Tibial nerve (tissue), 4 donors: ENCODE measurements at regions not wholly inside any gene's neighbourhood (a gene's known extent, or its start where the extent isn't known, plus 50 kb on each side); places are given as distances from the start of the nearest gene placed in this dataset.
A peak's percentile ranks its signal among the peaks of the same experiment; 100 is the strongest.

Experiments
- DNase-seq, 2 donors: peaks; one replicate each; pipeline ENCODE4 v3.0.0-alpha.2; 2019; ENCODE audit warnings: low spot score in 2 of 2
- H3K27ac ChIP-seq, 4 donors: fragments of 200-600 bp; sonication (generic) in 3 of 4; one replicate each; pipeline ENCODE4 v1.5.1; 2017 to 2019; ENCODE audit warnings: mild to moderate bottlenecking in 1 of 4
- H3K27me3 ChIP-seq, 2 donors: fragments of 200-600 bp; sonication (generic) in 1 of 2; one replicate each; pipeline versions ENCODE4 v1.5.1 to v1.6.0; 2017 to 2019
- H3K36me3 ChIP-seq, 3 donors: fragments of 200-600 bp; sonication (generic); one replicate each; pipeline ENCODE4 v1.5.1; 2018 to 2019
- H3K4me1 ChIP-seq, 4 donors: fragments of 200-600 bp; sonication (generic) in 3 of 4; one replicate each; pipeline ENCODE4 v1.5.1; 2017 to 2019
- H3K4me3 ChIP-seq, 4 donors: fragments of 200-600 bp; sonication (generic) in 3 of 4; one replicate each; pipeline ENCODE4 v1.5.1; 2017 to 2019; ENCODE audit warnings: mild to moderate bottlenecking in 1 of 4, moderate library complexity in 1 of 4
- H3K9me3 ChIP-seq, 4 donors: fragments of 200-600 bp; sonication (generic) in 3 of 4; one replicate each; pipeline ENCODE4 v1.5.1; 2017 to 2019
- EP300 ChIP-seq, 2 donors: sonication (generic); formaldehyde crosslinking; IDR thresholded peaks; one replicate each; pipeline ENCODE4 v1.6.1; 2017; ENCODE audit warnings: antibody characterized with exemption in 2 of 2, mild to moderate bottlenecking in 1 of 2
- POLR2A ChIP-seq, 2 donors: fragments of 450-650 bp; IDR thresholded peaks; one replicate each; pipeline ENCODE4 v1.6.1; 2017; ENCODE audit warnings: antibody characterized with exemption in 2 of 2, mild to moderate bottlenecking in 2 of 2, moderate library complexity in 2 of 2
- WGBS, 2 donors: methylation state at CpG; one replicate each; pipeline ENCODE4 v1.1.5; 2018; 5-methylcytosine and 5-hydroxymethylcytosine counted together
- TF ChIP-seq, protein P1 (sequence below), 5 experiments: fragments of 200-600 bp in 3 of 5; fragments of 450-650 bp in 2 of 5; sonication (generic) in 3 of 5; IDR thresholded peaks; one replicate each; pipeline ENCODE4 v1.5.1; 2016 to 2019; ENCODE audit warnings: antibody characterized with exemption in 5 of 5, mild to moderate bottlenecking in 3 of 5, moderate library complexity in 2 of 5

DNA sequence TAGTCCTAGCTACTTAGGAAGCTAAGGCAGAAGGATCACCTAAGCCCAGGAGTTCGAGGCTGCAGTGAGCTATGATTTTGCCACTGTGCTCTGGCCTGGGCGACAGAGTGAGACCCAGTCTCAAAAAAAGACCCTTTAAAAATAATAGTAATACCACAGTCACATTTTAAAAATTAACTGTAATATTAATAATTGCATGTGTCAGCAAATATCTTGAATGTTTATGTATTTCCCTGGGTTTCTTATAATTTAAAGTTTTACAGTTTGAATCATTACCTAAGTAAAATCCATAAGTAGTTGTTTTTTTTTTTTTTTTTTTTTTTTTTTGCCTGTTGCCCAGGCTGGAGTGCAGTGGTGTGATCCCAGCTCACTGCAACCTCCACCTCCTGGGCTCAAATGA is 69.2 kb downstream of the LYZL2 start:
- H3K4me3 ChIP-seq = no peak overlapping the region
- H3K27me3 ChIP-seq = no peaks in the 10 kb centered on the region
- no peak for TF ChIP-seq POLR2A (IDR thresholded peaks at IDR 0.05)
- TF ChIP-seq, protein P1, sequence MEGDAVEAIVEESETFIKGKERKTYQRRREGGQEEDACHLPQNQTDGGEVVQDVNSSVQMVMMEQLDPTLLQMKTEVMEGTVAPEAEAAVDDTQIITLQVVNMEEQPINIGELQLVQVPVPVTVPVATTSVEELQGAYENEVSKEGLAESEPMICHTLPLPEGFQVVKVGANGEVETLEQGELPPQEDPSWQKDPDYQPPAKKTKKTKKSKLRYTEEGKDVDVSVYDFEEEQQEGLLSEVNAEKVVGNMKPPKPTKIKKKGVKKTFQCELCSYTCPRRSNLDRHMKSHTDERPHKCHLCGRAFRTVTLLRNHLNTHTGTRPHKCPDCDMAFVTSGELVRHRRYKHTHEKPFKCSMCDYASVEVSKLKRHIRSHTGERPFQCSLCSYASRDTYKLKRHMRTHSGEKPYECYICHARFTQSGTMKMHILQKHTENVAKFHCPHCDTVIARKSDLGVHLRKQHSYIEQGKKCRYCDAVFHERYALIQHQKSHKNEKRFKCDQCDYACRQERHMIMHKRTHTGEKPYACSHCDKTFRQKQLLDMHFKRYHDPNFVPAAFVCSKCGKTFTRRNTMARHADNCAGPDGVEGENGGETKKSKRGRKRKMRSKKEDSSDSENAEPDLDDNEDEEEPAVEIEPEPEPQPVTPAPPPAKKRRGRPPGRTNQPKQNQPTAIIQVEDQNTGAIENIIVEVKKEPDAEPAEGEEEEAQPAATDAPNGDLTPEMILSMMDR (IDR thresholded peaks at IDR 0.05) = no peak
- TF ChIP-seq EP300 (IDR thresholded peaks at IDR 0.05) = no peak
- H3K36me3 ChIP-seq = no peaks in the 10 kb centered on the region
- no peak overlapping the region for H3K27ac ChIP-seq
- H3K4me1 ChIP-seq = no peaks in the 10 kb centered on the region
- H3K9me3 ChIP-seq = peaks cover 0 to 4% (median 0%) of the 10 kb centered on the region in 4 donors
- WGBS, 2 donors = 81 to 82% methylated on average over 2 of the region's 2 CpGs
- DNase-seq = no peak

DNA sequence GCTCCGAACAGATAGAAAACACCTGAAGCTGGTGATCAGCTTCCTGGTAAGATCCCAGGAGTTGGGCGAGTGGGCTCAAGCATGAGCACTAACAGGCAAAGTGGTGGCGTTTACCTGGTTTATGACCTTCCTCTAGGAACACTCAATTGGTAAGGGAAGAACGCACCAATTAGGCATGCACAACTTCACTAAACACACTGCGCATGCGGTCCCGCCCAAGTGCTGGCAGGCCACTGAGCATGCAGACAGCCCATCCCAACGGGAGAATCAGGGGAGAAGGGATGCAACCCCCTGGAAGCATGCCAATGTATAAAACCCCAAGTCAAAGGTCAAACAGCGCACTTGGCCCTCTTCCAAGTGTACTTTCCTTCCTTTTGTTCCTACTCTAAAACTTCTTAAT is 70.4 kb downstream of the LYZL2 start:
- no peaks in the 10 kb centered on the region for H3K36me3 ChIP-seq
- H3K27ac ChIP-seq = no peak overlapping the region
- H3K4me1 ChIP-seq = peaks cover 0 to 7% (median 0%) of the 10 kb centered on the region in 4 donors
- WGBS, 2 donors = 60 to 63% methylated on average over 9 of the region's 9 CpGs
- H3K27me3 ChIP-seq = no peaks in the 10 kb centered on the region
- no peak for DNase-seq
- H3K9me3 ChIP-seq = peaks cover 0 to 4% (median 0%) of the 10 kb centered on the region in 4 donors
- no peak overlapping the region for H3K4me3 ChIP-seq
- TF ChIP-seq POLR2A (IDR thresholded peaks at IDR 0.05) (no peak), EP300 (IDR thresholded peaks at IDR 0.05) (no peak)
- TF ChIP-seq, protein P1 (IDR thresholded peaks at IDR 0.05) = no peak

- TF ChIP-seq, protein P1 (IDR thresholded peaks at IDR 0.05) = no peak
- no peak for TF ChIP-seq EP300 (IDR thresholded peaks at IDR 0.05)
- TF ChIP-seq POLR2A (IDR thresholded peaks at IDR 0.05) = no peak
- Histone ChIP-seq H3K4me1 (peaks cover 0 to 15% (median 2%) of the 10 kb centered on the region in 4 donors), H3K27ac (no peak overlapping the region), H3K36me3 (no peaks in the 10 kb centered on the region), H3K4me3 (no peak overlapping the region), H3K9me3 (peaks cover 0 to 4% (median 0%) of the 10 kb centered on the region in 4 donors), H3K27me3 (no peaks in the 10 kb centered on the region)
- DNase-seq = no peak
- 79 to 84% methylated on average over 14 of the region's 14 CpGs for WGBS, 2 donors
Measured at GRCh38 chr10:30558411-30558810, 71.1 kb downstream of the LYZL2 start.

DNA sequence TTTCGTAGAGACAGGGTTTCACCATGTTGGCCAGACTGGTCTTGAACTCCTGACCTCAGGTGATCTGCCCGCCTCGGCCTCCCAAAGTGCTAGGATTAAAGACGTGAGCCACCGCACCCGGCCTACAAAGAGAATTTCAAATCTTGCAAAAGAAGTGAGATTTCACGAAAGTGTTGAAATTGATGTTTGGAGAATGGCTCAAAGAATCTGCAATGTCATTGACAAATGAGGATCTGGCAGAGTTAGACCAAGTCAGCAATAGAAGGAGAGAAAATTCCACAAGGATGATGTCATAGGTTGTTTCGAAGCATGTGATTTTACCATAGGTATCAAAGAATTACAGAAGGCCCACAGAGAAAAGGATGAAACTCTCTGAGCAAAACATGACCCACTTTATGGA is 71.7 kb downstream of the LYZL2 start:
- TF ChIP-seq EP300 (IDR thresholded peaks at IDR 0.05) = no peak
- TF ChIP-seq, protein P1 (IDR thresholded peaks at IDR 0.05) = no peak
- TF ChIP-seq POLR2A (IDR thresholded peaks at IDR 0.05) = no peak
- Histone ChIP-seq H3K36me3 (no peaks in the 10 kb centered on the region), H3K4me1 (peaks cover 0 to 20% (median 5%) of the 10 kb centered on the region in 4 donors), H3K9me3 (peaks cover 0 to 4% (median 0%) of the 10 kb centered on the region in 4 donors), H3K27me3 (no peaks in the 10 kb centered on the region), H3K27ac (no peak overlapping the region), H3K4me3 (no peak overlapping the region)
- no peak for DNase-seq
- 69 to 72% methylated on average over 8 of the region's 8 CpGs for WGBS, 2 donors

DNA sequence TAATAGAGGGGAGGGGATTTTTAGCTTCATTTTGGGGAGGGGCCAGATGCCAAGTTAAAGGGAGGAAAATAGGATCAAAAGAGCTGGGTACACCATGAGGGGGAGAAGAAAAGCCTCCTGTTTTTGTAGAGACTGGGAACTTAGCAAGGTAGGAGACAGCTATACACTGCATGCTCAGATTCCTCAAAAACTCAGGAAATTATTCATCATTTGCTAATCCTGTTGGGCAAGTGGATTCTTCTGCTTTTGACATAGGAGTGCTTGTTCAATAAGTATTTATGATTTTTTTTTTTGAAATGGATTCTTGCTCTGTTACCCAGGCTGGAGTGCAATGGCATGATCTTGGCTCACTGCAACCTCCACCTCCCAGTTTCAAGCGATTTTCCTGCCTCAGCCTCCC is 73.4 kb downstream of the LYZL2 start:
- no peak for DNase-seq
- no peaks in the 10 kb centered on the region for H3K36me3 ChIP-seq
- peaks cover 0 to 20% (median 5%) of the 10 kb centered on the region in 4 donors for H3K4me1 ChIP-seq
- no peak overlapping the region for H3K4me3 ChIP-seq
- 92 to 100% methylated on average over 1 of the region's 1 CpG for WGBS, 2 donors
- TF ChIP-seq EP300 (IDR thresholded peaks at IDR 0.05) = no peak
- no peak for TF ChIP-seq POLR2A (IDR thresholded peaks at IDR 0.05)
- TF ChIP-seq, protein P1 (IDR thresholded peaks at IDR 0.05) = no peak
- H3K27me3 ChIP-seq = no peaks in the 10 kb centered on the region
- H3K9me3 ChIP-seq = peaks cover 0 to 4% (median 0%) of the 10 kb centered on the region in 4 donors
- peak overlapping the region in 1 of 4 donors; percentile 43 for H3K27ac ChIP-seq
